ENCODE measurements at regions not wholly inside any gene's neighbourhood (a gene's known extent, or its start where the extent isn't known, plus 50 kb on each side); places are given as distances from the start of the nearest gene placed in this dataset.

DNA sequence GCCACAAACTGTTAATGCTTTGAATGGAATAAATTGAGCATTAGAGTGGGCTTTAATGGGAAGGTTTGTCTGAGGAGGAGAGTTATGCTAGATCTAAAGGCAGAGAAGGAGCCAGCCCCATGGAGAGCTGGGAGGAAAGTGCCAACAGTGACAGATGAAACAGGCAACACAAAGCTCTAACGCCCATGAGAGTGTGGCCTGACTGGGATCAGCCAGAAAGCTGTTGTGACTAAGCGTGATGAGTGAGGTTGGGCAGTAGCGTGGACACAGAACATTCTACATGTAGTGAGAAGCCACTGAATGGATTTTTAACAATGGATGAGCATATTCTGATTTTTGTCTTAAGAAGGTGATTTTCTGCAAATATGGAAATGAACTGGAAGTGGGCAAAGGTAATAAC lies 185.3 kb upstream of the SIX2 start (continued):
- TF ChIP-seq ZNF292 (tag by site-specific recombination; IDR thresholded peaks at IDR 0.05; ENCODE audit: borderline replicate concordance, low read depth) = no peak
- no peak for TF ChIP-seq ZNF202 (tag by site-specific recombination; IDR thresholded peaks at IDR 0.05; ENCODE audit: borderline replicate concordance)
- TF ChIP-seq, protein P1, sequence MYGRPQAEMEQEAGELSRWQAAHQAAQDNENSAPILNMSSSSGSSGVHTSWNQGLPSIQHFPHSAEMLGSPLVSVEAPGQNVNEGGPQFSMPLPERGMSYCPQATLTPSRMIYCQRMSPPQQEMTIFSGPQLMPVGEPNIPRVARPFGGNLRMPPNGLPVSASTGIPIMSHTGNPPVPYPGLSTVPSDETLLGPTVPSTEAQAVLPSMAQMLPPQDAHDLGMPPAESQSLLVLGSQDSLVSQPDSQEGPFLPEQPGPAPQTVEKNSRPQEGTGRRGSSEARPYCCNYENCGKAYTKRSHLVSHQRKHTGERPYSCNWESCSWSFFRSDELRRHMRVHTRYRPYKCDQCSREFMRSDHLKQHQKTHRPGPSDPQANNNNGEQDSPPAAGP (tag by site-specific recombination; IDR thresholded peaks at IDR 0.05) = no peak

DNA sequence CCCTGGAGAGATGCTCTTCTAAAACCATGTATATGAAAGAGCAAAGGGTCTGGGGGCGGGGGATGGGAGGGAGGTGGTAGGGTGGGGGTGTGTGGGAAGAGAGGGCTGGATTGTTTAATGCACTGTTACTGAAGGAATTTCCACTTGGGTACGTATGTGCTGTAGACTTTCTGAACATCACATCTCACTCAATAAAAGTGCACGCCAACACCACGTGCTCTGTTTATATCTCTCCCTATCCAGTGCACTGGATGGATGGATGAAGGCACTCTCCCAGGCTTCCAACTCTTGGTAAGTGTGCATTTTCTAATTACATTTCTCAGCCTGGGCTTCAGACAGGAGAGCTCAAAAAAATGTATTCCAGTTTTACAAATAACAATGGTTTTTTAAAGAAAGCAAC lies 184.3 kb upstream of the SIX2 start:
- Histone ChIP-seq H3K27ac (ENCODE audit: extremely low read depth, low read depth, low read length) (no peak overlapping the region), H3K4me3 (ENCODE audit: low read depth, low read length) (no peak overlapping the region), H3K4me1 (ENCODE audit: control insufficient read depth, insufficient read depth, low read length) (no peaks in the 10 kb centered on the region), H3K36me3 (ENCODE audit: control insufficient read depth in 2 of 2, insufficient read depth in 1 of 2, low read length in 2 of 2) (no peaks in the 10 kb centered on the region), H3K9me3 (ENCODE audit: control insufficient read depth, insufficient read depth, low read depth, low read length) (no peaks in the 10 kb centered on the region)
- ChIA-PET CTCF (interaction anchor here (1.4 kb wide), 1 partner anchor 15 kb away, joined by 3 read pairs; no protein-coding TSS in a partner anchor), POLR2A (no interaction called here)
- TF ChIP-seq ZNF366 (tag by site-specific recombination; conservative IDR thresholded peaks at IDR 0.05) (no peak), ZNF704 (tag by site-specific recombination; IDR thresholded peaks at IDR 0.05) (no peak), ZNF214 (tag by site-specific recombination; IDR thresholded peaks at IDR 0.05; ENCODE audit: borderline replicate concordance) (no peak), ZNF76 (tag by site-specific recombination; IDR thresholded peaks at IDR 0.05; ENCODE audit: borderline replicate concordance, low read depth) (no peak), ZNF664 (tag by site-specific recombination; IDR thresholded peaks at IDR 0.05) (no peak), ZBTB7A (tag by site-specific recombination; IDR thresholded peaks at IDR 0.05; ENCODE audit: low read depth) (no peak), ZNF768 (tag by site-specific recombination; IDR thresholded peaks at IDR 0.05) (no peak), ZXDB (tag by site-specific recombination; IDR thresholded peaks at IDR 0.05) (no peak), ZNF571 (tag by site-specific recombination; IDR thresholded peaks at IDR 0.05) (no peak), ZFHX2 (tag by site-specific recombination; conservative IDR thresholded peaks at IDR 0.05) (no peak), ZNF596 (tag by site-specific recombination; IDR thresholded peaks at IDR 0.05) (no peak), ZNF16 (tag by site-specific recombination; IDR thresholded peaks at IDR 0.05; ENCODE audit: low read depth) (no peak)
- TF ChIP-seq, protein P2, sequence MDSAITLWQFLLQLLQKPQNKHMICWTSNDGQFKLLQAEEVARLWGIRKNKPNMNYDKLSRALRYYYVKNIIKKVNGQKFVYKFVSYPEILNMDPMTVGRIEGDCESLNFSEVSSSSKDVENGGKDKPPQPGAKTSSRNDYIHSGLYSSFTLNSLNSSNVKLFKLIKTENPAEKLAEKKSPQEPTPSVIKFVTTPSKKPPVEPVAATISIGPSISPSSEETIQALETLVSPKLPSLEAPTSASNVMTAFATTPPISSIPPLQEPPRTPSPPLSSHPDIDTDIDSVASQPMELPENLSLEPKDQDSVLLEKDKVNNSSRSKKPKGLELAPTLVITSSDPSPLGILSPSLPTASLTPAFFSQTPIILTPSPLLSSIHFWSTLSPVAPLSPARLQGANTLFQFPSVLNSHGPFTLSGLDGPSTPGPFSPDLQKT (IDR thresholded peaks at IDR 0.05; ENCODE audit: borderline replicate concordance, low read depth, low read length) = no peak
- TF ChIP-seq, protein P3, sequence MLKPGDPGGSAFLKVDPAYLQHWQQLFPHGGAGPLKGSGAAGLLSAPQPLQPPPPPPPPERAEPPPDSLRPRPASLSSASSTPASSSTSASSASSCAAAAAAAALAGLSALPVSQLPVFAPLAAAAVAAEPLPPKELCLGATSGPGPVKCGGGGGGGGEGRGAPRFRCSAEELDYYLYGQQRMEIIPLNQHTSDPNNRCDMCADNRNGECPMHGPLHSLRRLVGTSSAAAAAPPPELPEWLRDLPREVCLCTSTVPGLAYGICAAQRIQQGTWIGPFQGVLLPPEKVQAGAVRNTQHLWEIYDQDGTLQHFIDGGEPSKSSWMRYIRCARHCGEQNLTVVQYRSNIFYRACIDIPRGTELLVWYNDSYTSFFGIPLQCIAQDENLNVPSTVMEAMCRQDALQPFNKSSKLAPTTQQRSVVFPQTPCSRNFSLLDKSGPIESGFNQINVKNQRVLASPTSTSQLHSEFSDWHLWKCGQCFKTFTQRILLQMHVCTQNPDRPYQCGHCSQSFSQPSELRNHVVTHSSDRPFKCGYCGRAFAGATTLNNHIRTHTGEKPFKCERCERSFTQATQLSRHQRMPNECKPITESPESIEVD (tag by site-specific recombination; IDR thresholded peaks at IDR 0.05) = no peak

DNA sequence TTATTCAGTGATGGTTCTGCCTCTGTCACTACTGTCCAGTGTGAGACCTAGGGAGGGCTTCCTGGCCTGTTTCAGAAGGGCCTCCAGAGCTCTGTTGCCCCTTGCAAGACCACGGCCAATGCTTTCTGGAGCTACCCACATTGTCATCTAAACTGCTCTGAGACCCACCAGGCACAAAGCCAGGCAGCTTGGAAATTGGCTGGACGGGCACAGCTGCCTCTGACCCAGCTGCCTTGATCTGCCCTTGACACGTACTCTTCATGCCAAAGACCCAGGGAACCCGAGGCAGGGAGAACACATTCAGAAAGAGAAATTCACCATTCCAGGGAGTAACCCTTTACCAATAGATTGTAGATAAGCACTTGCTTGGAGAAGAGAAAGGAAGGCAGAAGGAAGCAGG lies 183.7 kb upstream of the SIX2 start:
- Histone ChIP-seq H3K27ac (ENCODE audit: extremely low read depth, low read depth, low read length) (no peak overlapping the region), H3K4me3 (ENCODE audit: low read depth, low read length) (no peak overlapping the region), H3K36me3 (ENCODE audit: control insufficient read depth in 2 of 2, insufficient read depth in 1 of 2, low read length in 2 of 2) (no peaks in the 10 kb centered on the region), H3K9me3 (ENCODE audit: control insufficient read depth, insufficient read depth, low read depth, low read length) (no peaks in the 10 kb centered on the region), H3K4me1 (ENCODE audit: control insufficient read depth, insufficient read depth, low read length) (no peaks in the 10 kb centered on the region)
- TF ChIP-seq, protein P4, sequence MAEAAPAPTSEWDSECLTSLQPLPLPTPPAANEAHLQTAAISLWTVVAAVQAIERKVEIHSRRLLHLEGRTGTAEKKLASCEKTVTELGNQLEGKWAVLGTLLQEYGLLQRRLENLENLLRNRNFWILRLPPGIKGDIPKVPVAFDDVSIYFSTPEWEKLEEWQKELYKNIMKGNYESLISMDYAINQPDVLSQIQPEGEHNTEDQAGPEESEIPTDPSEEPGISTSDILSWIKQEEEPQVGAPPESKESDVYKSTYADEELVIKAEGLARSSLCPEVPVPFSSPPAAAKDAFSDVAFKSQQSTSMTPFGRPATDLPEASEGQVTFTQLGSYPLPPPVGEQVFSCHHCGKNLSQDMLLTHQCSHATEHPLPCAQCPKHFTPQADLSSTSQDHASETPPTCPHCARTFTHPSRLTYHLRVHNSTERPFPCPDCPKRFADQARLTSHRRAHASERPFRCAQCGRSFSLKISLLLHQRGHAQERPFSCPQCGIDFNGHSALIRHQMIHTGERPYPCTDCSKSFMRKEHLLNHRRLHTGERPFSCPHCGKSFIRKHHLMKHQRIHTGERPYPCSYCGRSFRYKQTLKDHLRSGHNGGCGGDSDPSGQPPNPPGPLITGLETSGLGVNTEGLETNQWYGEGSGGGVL (tag by site-specific recombination; IDR thresholded peaks at IDR 0.05) = no peak
- CTCF ChIA-PET = no interaction called here
- POLR2A ChIA-PET = no interaction called here
